CD8-positive, alpha-beta memory T cell (primary cell): ENCODE measurements at regions not wholly inside any gene's neighbourhood (a gene's known extent, or its start where the extent isn't known, plus 50 kb on each side); places are given as distances from the start of the nearest gene placed in this dataset.

Source experiments
- CTCF ChIA-PET: fragments of 350-600 bp; sonication (Branson Sonifier 250); formaldehyde crosslinking; loops from one replicate; lab custom pipeline; 2021; ENCODE audit warnings: antibody characterized with exemption; lab: Charles Lee
- POLR2A ChIA-PET: fragments of 350-600 bp; sonication (Branson Sonifier 250); formaldehyde crosslinking; loops from one replicate; lab custom pipeline; 2021; ENCODE audit warnings: antibody characterized with exemption; lab: Charles Lee
- DNase-seq, 5 donors: peaks; one replicate each; pipeline versions ENCODE4 v3.0.0 to v3.0.0-alpha.2; 2020 to 2022; ENCODE audit warnings: mixed read lengths in 1 of 5
- H3K27ac ChIP-seq: one replicate; pipeline ENCODE4 v1.7.0; 2013; ENCODE audit warnings: low read depth, mild to moderate bottlenecking, low read length, moderate library complexity
- H3K27me3 ChIP-seq: 2 replicates; pipeline ENCODE4 v1.7.0; 2013; ENCODE audit warnings: low read length, mild to moderate bottlenecking; ENCODE audit not compliant: insufficient read depth, poor library complexity, severe bottlenecking
- H3K36me3 ChIP-seq: 2 replicates; pipeline ENCODE4 v1.7.0; 2013; ENCODE audit warnings: mild to moderate bottlenecking, low read length, moderate library complexity; ENCODE audit not compliant: insufficient read depth
- H3K4me1 ChIP-seq: 2 replicates; pipeline ENCODE4 v1.7.0; 2013; ENCODE audit warnings: mild to moderate bottlenecking, low read length, moderate library complexity; ENCODE audit not compliant: insufficient read depth
- H3K4me3 ChIP-seq: 2 replicates; pipeline ENCODE4 v1.7.0; 2013; ENCODE audit warnings: mild to moderate bottlenecking, low read length
- H3K9me3 ChIP-seq: 2 replicates; pipeline ENCODE4 v1.7.0; 2013; ENCODE audit warnings: mild to moderate bottlenecking, low read length
- H3K27ac Mint-ChIP-seq, 8 donors: one replicate each; pipeline ENCODE4 v1.8.0; 2020 to 2021; ENCODE audit warnings: mixed read lengths in 8 of 8, mild to moderate bottlenecking in 6 of 8, inconsistent platforms in 3 of 8, moderate library complexity in 3 of 8
- H3K27me3 Mint-ChIP-seq, 2 donors: one replicate each; pipeline ENCODE4 v1.8.0; 2020 to 2021; ENCODE audit warnings: mixed read lengths in 2 of 2, mild to moderate bottlenecking in 1 of 2, moderate library complexity in 1 of 2
- H3K36me3 Mint-ChIP-seq, 3 donors: one replicate each; pipeline ENCODE4 v1.8.0; 2020 to 2021; ENCODE audit warnings: mixed read lengths in 3 of 3, inconsistent platforms in 1 of 3, mild to moderate bottlenecking in 1 of 3
- H3K4me1 Mint-ChIP-seq, 3 donors: one replicate each; pipeline ENCODE4 v1.8.0; 2020 to 2021; ENCODE audit warnings: mixed read lengths in 3 of 3, inconsistent platforms in 1 of 3, mild to moderate bottlenecking in 1 of 3
- H3K4me3 Mint-ChIP-seq, 7 donors: one replicate each; pipeline ENCODE4 v1.8.0; 2020 to 2021; ENCODE audit warnings: mixed read lengths in 7 of 7, mild to moderate bottlenecking in 6 of 7, moderate library complexity in 4 of 7, inconsistent platforms in 2 of 7
- H3K9me3 Mint-ChIP-seq, 5 donors: one replicate each; pipeline ENCODE4 v1.8.0; 2020 to 2022; ENCODE audit warnings: mixed read lengths in 5 of 5, mild to moderate bottlenecking in 3 of 5, moderate library complexity in 2 of 5, inconsistent platforms in 1 of 5

- H3K4me3 ChIP-seq: no peak overlapping the region
- H3K36me3 Mint-ChIP-seq: no peaks in the 10 kb centered on the region
- ChIA-PET POLR2A (no interaction called here), CTCF (no interaction called here)
- no peak for DNase-seq
- H3K27me3 Mint-ChIP-seq: no peaks in the 10 kb centered on the region
- no peak overlapping the region for H3K27ac Mint-ChIP-seq
- no peak overlapping the region for H3K4me3 Mint-ChIP-seq
- no peaks in the 10 kb centered on the region for H3K4me1 ChIP-seq
- H3K27ac ChIP-seq: no peak overlapping the region
- no peaks in the 10 kb centered on the region for H3K27me3 ChIP-seq
- H3K9me3 ChIP-seq: no peaks in the 10 kb centered on the region
- no peaks in the 10 kb centered on the region for H3K4me1 Mint-ChIP-seq
- H3K9me3 Mint-ChIP-seq: peaks cover 4 to 38% (median 9%) of the 10 kb centered on the region in 5 donors
- H3K36me3 ChIP-seq: no peaks in the 10 kb centered on the region
Observed at GRCh38 chr10:55227967-55228366, 426.9 kb upstream of the PCDH15 start.

DNA sequence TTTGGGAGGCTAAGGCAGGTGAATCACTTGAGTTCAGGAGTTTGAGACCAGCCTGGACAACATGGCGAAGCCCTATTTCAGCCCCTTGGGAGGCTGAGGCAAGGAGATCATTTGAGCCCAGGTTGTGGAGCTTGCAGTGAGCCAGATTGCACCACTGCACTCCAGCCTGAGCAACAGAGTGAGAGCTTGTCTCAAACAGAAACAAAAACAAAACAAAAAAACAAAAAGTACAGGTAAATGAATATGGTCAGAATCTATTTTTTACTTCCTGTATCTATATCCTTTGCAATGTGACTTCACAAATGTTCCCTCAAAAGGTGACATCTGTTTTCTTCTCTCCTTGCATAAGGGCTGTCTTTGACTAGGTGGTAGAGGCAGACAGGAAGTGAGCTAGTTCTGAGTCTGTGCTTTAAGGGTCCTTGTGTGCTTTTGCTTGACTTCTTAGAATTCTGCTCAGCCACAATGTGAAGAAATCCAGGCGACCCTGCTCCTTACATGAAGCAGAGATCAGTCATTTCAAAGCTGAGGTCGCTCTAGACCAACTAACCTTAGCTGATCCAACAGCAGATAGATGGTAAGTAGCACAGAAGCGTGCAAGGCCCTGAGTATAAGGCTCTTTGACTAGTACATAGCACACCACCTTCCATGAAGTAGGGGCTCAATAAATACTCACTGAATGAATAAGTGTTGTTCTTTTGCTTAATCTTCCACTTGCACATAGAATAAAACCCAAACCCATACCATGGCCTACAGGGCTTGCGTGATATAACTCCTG is 423.2 kb upstream of the PCDH15 start:
- Mint-ChIP-seq H3K9me3 (peaks cover 4 to 35% (median 13%) of the 10 kb centered on the region in 5 donors), H3K27me3 (no peaks in the 10 kb centered on the region), H3K4me1 (no peaks in the 10 kb centered on the region), H3K27ac (no peak overlapping the region), H3K4me3 (no peak overlapping the region), H3K36me3 (no peaks in the 10 kb centered on the region)
- H3K9me3 ChIP-seq: no peaks in the 10 kb centered on the region
- no peak overlapping the region for H3K4me3 ChIP-seq
- POLR2A ChIA-PET: no interaction called here
- H3K4me1 ChIP-seq: no peaks in the 10 kb centered on the region
- no peaks in the 10 kb centered on the region for H3K36me3 ChIP-seq
- CTCF ChIA-PET: no interaction called here
- no peak for DNase-seq
- no peak overlapping the region for H3K27ac ChIP-seq
- H3K27me3 ChIP-seq: no peaks in the 10 kb centered on the region

DNA sequence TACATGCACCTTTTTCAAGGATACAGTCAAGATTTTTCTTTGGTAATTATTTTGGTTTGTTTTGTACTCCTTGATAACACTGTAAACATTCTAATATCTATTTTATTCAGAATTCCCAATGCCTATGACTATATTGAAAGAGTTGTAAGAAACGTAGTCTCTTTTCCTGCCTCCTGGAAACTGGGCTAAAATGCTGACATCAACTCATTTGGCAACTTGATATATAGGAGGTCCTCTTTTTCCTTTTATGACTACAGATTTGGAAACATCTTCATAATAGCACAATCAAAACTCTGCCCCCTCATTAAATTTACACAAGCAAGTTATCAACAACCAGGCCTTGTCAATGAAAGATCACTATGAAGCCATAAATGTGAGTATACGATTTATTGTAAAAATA is 422.3 kb upstream of the PCDH15 start:
- no peaks in the 10 kb centered on the region for H3K4me1 ChIP-seq
- peaks cover 4 to 32% (median 13%) of the 10 kb centered on the region in 5 donors for H3K9me3 Mint-ChIP-seq
- H3K4me3 Mint-ChIP-seq: no peak overlapping the region
- ChIA-PET POLR2A (no interaction called here), CTCF (no interaction called here)
- DNase-seq: no peak
- H3K36me3 Mint-ChIP-seq: no peaks in the 10 kb centered on the region
- H3K4me3 ChIP-seq: no peak overlapping the region
- H3K4me1 Mint-ChIP-seq: no peaks in the 10 kb centered on the region
- no peaks in the 10 kb centered on the region for H3K9me3 ChIP-seq
- no peak overlapping the region for H3K27ac Mint-ChIP-seq
- H3K36me3 ChIP-seq: no peaks in the 10 kb centered on the region
- H3K27me3 ChIP-seq: no peaks in the 10 kb centered on the region
- no peaks in the 10 kb centered on the region for H3K27me3 Mint-ChIP-seq
- no peak overlapping the region for H3K27ac ChIP-seq

DNA sequence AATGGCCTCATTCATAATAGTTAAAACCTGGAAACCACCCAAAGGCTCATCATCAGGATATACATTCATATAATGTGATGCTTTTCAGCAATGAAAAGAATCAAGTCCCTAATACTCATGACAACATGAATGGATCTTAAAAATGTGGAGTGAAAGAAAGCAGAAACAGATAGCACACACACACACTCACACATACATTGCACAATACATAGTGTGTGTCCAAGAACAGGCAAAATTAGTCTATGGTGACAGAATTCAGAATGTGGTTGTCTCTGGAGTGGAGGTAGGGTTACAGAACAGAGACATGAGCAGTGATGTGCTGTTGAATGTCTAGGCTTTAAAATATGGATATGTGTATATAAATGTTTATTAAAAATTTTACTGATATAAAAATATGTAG is 419.9 kb upstream of the PCDH15 start:
- no peaks in the 10 kb centered on the region for H3K36me3 ChIP-seq
- H3K4me3 ChIP-seq: no peak overlapping the region
- H3K4me1 ChIP-seq: no peaks in the 10 kb centered on the region
- Mint-ChIP-seq H3K36me3 (no peaks in the 10 kb centered on the region), H3K27me3 (no peaks in the 10 kb centered on the region), H3K9me3 (peaks cover 4 to 23% (median 8%) of the 10 kb centered on the region in 5 donors), H3K27ac (no peak overlapping the region), H3K4me3 (no peak overlapping the region), H3K4me1 (no peaks in the 10 kb centered on the region)
- H3K9me3 ChIP-seq: no peaks in the 10 kb centered on the region
- CTCF ChIA-PET: no interaction called here
- no peak for DNase-seq
- H3K27me3 ChIP-seq: no peaks in the 10 kb centered on the region
- POLR2A ChIA-PET: no interaction called here
- H3K27ac ChIP-seq: no peak overlapping the region

- no peak overlapping the region for H3K27ac Mint-ChIP-seq
- no peaks in the 10 kb centered on the region for H3K36me3 ChIP-seq
- ChIA-PET CTCF (no interaction called here), POLR2A (no interaction called here)
- H3K9me3 ChIP-seq: no peaks in the 10 kb centered on the region
- no peak overlapping the region for H3K4me3 ChIP-seq
- DNase-seq: no peak
- H3K27me3 Mint-ChIP-seq: no peaks in the 10 kb centered on the region
- peaks cover 0 to 11% (median 2%) of the 10 kb centered on the region in 5 donors for H3K9me3 Mint-ChIP-seq
- H3K4me1 Mint-ChIP-seq: no peaks in the 10 kb centered on the region
- no peak overlapping the region for H3K4me3 Mint-ChIP-seq
- H3K27ac ChIP-seq: no peak overlapping the region
- no peaks in the 10 kb centered on the region for H3K4me1 ChIP-seq
- H3K27me3 ChIP-seq: no peaks in the 10 kb centered on the region
- no peaks in the 10 kb centered on the region for H3K36me3 Mint-ChIP-seq
Observed at GRCh38 chr10:55215699-55216098, 414.7 kb upstream of the PCDH15 start.

GRCh38 chr10:55214608-55215007 is 413.6 kb upstream of the PCDH15 start:
- ChIA-PET CTCF (no interaction called here), POLR2A (no interaction called here)
- H3K4me1 ChIP-seq: no peaks in the 10 kb centered on the region
- H3K9me3 ChIP-seq: no peaks in the 10 kb centered on the region
- no peak overlapping the region for H3K4me3 ChIP-seq
- H3K4me3 Mint-ChIP-seq: no peak overlapping the region
- no peaks in the 10 kb centered on the region for H3K27me3 ChIP-seq
- no peaks in the 10 kb centered on the region for H3K36me3 Mint-ChIP-seq
- H3K27me3 Mint-ChIP-seq: no peaks in the 10 kb centered on the region
- H3K9me3 Mint-ChIP-seq: peaks cover 2 to 11% (median 4%) of the 10 kb centered on the region in 5 donors
- H3K36me3 ChIP-seq: no peaks in the 10 kb centered on the region
- no peak overlapping the region for H3K27ac ChIP-seq
- no peaks in the 10 kb centered on the region for H3K4me1 Mint-ChIP-seq
- DNase-seq: no peak
- no peak overlapping the region for H3K27ac Mint-ChIP-seq

- no peak overlapping the region for H3K27ac ChIP-seq
- CTCF ChIA-PET: no interaction called here
Observed at GRCh38 chr10:55212051-55212450, 411.0 kb upstream of the PCDH15 start.

GRCh38 chr10:55203874-55204273 is 402.8 kb upstream of the PCDH15 start:
- Mint-ChIP-seq H3K36me3 (no peaks in the 10 kb centered on the region), H3K27me3 (no peaks in the 10 kb centered on the region)
- CTCF ChIA-PET: no interaction called here

More at GRCh38 chr10:55212051-55212450, 411.0 kb upstream of the PCDH15 start:
- POLR2A ChIA-PET: no interaction called here
- no peak overlapping the region for H3K4me3 ChIP-seq
- no peaks in the 10 kb centered on the region for H3K27me3 Mint-ChIP-seq
- H3K27me3 ChIP-seq: no peaks in the 10 kb centered on the region
- no peaks in the 10 kb centered on the region for H3K9me3 ChIP-seq
- H3K27ac Mint-ChIP-seq: no peak overlapping the region
- H3K36me3 Mint-ChIP-seq: no peaks in the 10 kb centered on the region
- H3K4me1 Mint-ChIP-seq: no peaks in the 10 kb centered on the region
- H3K4me3 Mint-ChIP-seq: no peak overlapping the region
- no peak for DNase-seq
- H3K36me3 ChIP-seq: no peaks in the 10 kb centered on the region
- no peaks in the 10 kb centered on the region for H3K4me1 ChIP-seq
- peaks cover 2 to 17% (median 14%) of the 10 kb centered on the region in 5 donors for H3K9me3 Mint-ChIP-seq

More at GRCh38 chr10:55203874-55204273, 402.8 kb upstream of the PCDH15 start:
- H3K27ac ChIP-seq: no peak overlapping the region
- peaks cover 0 to 27% (median 16%) of the 10 kb centered on the region in 5 donors for H3K9me3 Mint-ChIP-seq
- DNase-seq: no peak
- H3K27me3 ChIP-seq: no peaks in the 10 kb centered on the region
- no peak overlapping the region for H3K27ac Mint-ChIP-seq
- no peaks in the 10 kb centered on the region for H3K36me3 ChIP-seq
- no peaks in the 10 kb centered on the region for H3K4me1 Mint-ChIP-seq
- H3K4me3 ChIP-seq: no peak overlapping the region
- H3K9me3 ChIP-seq: no peaks in the 10 kb centered on the region
- POLR2A ChIA-PET: no interaction called here
- H3K4me1 ChIP-seq: no peaks in the 10 kb centered on the region
- no peak overlapping the region for H3K4me3 Mint-ChIP-seq
